Heart left ventricle (tissue), 16 donors: ENCODE measurements at regions not wholly inside any gene's neighbourhood (a gene's known extent, or its start where the extent isn't known, plus 50 kb on each side); places are given as distances from the start of the nearest gene placed in this dataset.
"Not testable (repeated sequence)": the region's sequence is repeated elsewhere in the genome, so short reads cannot be mapped to it uniquely, and the experiment has no call there.

Experiments
- ATAC-seq, 4 donors: fragments of 200-7000 bp; cut with Tn5 transposase; one replicate each; pipeline ENCODE4 v1.9.1; 2020 to 2022; ENCODE audit warnings: moderate library complexity in 4 of 4, mild to moderate bottlenecking in 3 of 4, moderate number of reproducible peaks in 1 of 4
- DNase-seq, 5 donors: peaks; one replicate each; pipeline ENCODE4 v3.0.0-alpha.2; 2020
- H3K27ac ChIP-seq, 12 donors: fragments of 200-600 bp; sonication (generic) in 4 of 12; one replicate each; pipeline versions ENCODE4 v1.5.0 to v1.8.0; 2016 to 2022; ENCODE audit warnings: mild to moderate bottlenecking in 2 of 12
- H3K27me3 ChIP-seq, 9 donors: fragments of 200-600 bp; sonication (generic) in 2 of 9; one replicate each; pipeline versions ENCODE4 v1.5.1 to v1.8.0; 2016 to 2022; ENCODE audit warnings: mild to moderate bottlenecking in 3 of 9
- H3K36me3 ChIP-seq, 9 donors: fragments of 200-600 bp; sonication (generic) in 2 of 9; one replicate each; pipeline versions ENCODE4 v1.5.0 to v1.8.0; 2018 to 2022; ENCODE audit warnings: mild to moderate bottlenecking in 2 of 9
- H3K4me1 ChIP-seq, 12 donors: fragments of 200-600 bp; sonication (generic) in 4 of 12; one replicate each; pipeline versions ENCODE4 v1.5.0 to v1.8.0; 2016 to 2022; ENCODE audit warnings: mild to moderate bottlenecking in 3 of 12
- H3K4me3 ChIP-seq, 12 donors: fragments of 200-600 bp; sonication (generic) in 4 of 12; one replicate each; pipeline versions ENCODE4 v1.5.0 to v1.8.0; 2017 to 2022; ENCODE audit warnings: mild to moderate bottlenecking in 9 of 12, moderate library complexity in 4 of 12
- H3K9me3 ChIP-seq, 12 donors: fragments of 200-600 bp; sonication (generic) in 4 of 12; one replicate each; pipeline versions ENCODE4 v1.5.0 to v1.8.0; 2016 to 2022; ENCODE audit warnings: mild to moderate bottlenecking in 1 of 12
- POLR2A ChIP-seq, 2 donors: fragments of 450-650 bp; IDR thresholded peaks; one replicate each; pipeline ENCODE4 v1.6.1; 2017; ENCODE audit warnings: antibody characterized with exemption in 2 of 2, mild to moderate bottlenecking in 2 of 2, moderate library complexity in 2 of 2
- WGBS, 4 donors: extraction: QIAGEN DNeasy Blood & Tissue Kit in 2 of 4; methylation state at CpG; one replicate each; pipeline versions ENCODE4 v1.1.5 to v1.1.7; 2013 to 2018; 5-methylcytosine and 5-hydroxymethylcytosine counted together
- intact Hi-C, 10 donors: fragments of 100-400 bp; cut with DNase I; formaldehyde crosslinking; loops; one replicate each; pipeline versions ENCODE4 v1.11.1 to v1.14.2; 2022
- TF ChIP-seq, protein P1 (sequence below), 12 donors: fragments of 200-600 bp; sonication (generic) in 4 of 12; IDR thresholded peaks; one replicate each; pipeline versions ENCODE4 v1.5.0 to v1.8.0; 2018 to 2022; ENCODE audit warnings: antibody characterized with exemption in 12 of 12, mild to moderate bottlenecking in 5 of 12
- donor health status: ischemic (EF 13 %, LVEDD 7.1; RV severe dilation, severe dysfunction).
- donor health status: healthy with polysubstance abuse.
- donor health status: DM: no; HTN: yes; CAD: no.
- donor health status: DM: no; HTN: no; CAD: no.
- donor health status: ischemic (EF 25% LVEDD 6.9; RV normal size, moderate dysfunction).
- donor health status: ischemic (EF 25% LVEDD 5.7; RV mildly dilated, moderate dysfunction).
- donor health status: healthy.
- donor health status: DM: yes; HTN: yes; CAD: no.
- donor health status: ischemic (EF 35%, LVEDD 5.7; RV mildly dilated, moderate dysfunction).
- donor health status: nonischemic (EF 11% LVEDD 7.7; RV severe dilation, severe dysfunction).
- donor health status: DM: yes; HTN: yes; CAD: no.
- donor health status: PGD.
- donor health status: ischemic (EF 29% LVEDD 5.4; RV normal size, mild dysfunction).
- donor health status: nonischemic (EF 23%, LVEDD 6.1; RV moderate dilation, normal function).

- peaks cover 0 to 8% (median 0%) of the 10 kb centered on the region in 12 donors for H3K9me3 ChIP-seq
These were observed 971.3 kb upstream of the CDH18 start for GRCh38 chr5:20959347-20959746.

GRCh38 chr5:20958641-20959040 lies 970.6 kb upstream of the CDH18 start:
- Histone ChIP-seq H3K36me3 (no peaks in the 10 kb centered on the region), H3K4me1 (no peaks in the 10 kb centered on the region), H3K4me3 (no peak overlapping the region), H3K9me3 (peaks cover 0 to 10% (median 0%) of the 10 kb centered on the region in 12 donors), H3K27me3 (no peaks in the 10 kb centered on the region), H3K27ac (no peak overlapping the region)
- TF ChIP-seq, protein P1, sequence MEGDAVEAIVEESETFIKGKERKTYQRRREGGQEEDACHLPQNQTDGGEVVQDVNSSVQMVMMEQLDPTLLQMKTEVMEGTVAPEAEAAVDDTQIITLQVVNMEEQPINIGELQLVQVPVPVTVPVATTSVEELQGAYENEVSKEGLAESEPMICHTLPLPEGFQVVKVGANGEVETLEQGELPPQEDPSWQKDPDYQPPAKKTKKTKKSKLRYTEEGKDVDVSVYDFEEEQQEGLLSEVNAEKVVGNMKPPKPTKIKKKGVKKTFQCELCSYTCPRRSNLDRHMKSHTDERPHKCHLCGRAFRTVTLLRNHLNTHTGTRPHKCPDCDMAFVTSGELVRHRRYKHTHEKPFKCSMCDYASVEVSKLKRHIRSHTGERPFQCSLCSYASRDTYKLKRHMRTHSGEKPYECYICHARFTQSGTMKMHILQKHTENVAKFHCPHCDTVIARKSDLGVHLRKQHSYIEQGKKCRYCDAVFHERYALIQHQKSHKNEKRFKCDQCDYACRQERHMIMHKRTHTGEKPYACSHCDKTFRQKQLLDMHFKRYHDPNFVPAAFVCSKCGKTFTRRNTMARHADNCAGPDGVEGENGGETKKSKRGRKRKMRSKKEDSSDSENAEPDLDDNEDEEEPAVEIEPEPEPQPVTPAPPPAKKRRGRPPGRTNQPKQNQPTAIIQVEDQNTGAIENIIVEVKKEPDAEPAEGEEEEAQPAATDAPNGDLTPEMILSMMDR (IDR thresholded peaks at IDR 0.05) = no peak
- no peak for TF ChIP-seq POLR2A (IDR thresholded peaks at IDR 0.05)
- 80 to 90% (median 84%) methylated on average over 5 of the region's 5 CpGs for WGBS, 4 donors
- no peak for DNase-seq
- intact Hi-C loops = no loop called here
- ATAC-seq = no peak

More at GRCh38 chr5:20959347-20959746, 971.3 kb upstream of the CDH18 start:
- H3K4me3 ChIP-seq = no peak overlapping the region
- H3K27ac ChIP-seq = no peak overlapping the region
- H3K4me1 ChIP-seq = no peaks in the 10 kb centered on the region
- no peak for ATAC-seq
- no peaks in the 10 kb centered on the region for H3K36me3 ChIP-seq
- intact Hi-C loops = no loop called here
- 90 to 100% (median 100%) methylated on average over 1 of the region's 1 CpG for WGBS, 4 donors
- DNase-seq = no peak
- TF ChIP-seq, protein P1 (IDR thresholded peaks at IDR 0.05) = no peak
- TF ChIP-seq POLR2A (IDR thresholded peaks at IDR 0.05) = no peak
- no peaks in the 10 kb centered on the region for H3K27me3 ChIP-seq

GRCh38 chr5:20956134-20956533 lies 968.1 kb upstream of the CDH18 start:
- ATAC-seq (no peak), DNase-seq (no peak)
- H3K4me1 ChIP-seq = no peaks in the 10 kb centered on the region

GRCh38 chr5:20949636-20950035 lies 961.6 kb upstream of the CDH18 start:
- 10 to 21% (median 17%) methylated on average over 1 of the region's 1 CpG for WGBS, 4 donors
- no peaks in the 10 kb centered on the region for H3K4me1 ChIP-seq
- H3K27me3 ChIP-seq = no peaks in the 10 kb centered on the region
- TF ChIP-seq, protein P1 (IDR thresholded peaks at IDR 0.05) = no peak
- no peak for TF ChIP-seq POLR2A (IDR thresholded peaks at IDR 0.05)
- no peaks in the 10 kb centered on the region for H3K36me3 ChIP-seq
- intact Hi-C loops = no loop called here
- ATAC-seq = no peak
- DNase-seq = no peak
- H3K9me3 ChIP-seq = peaks cover 0 to 23% (median 0%) of the 10 kb centered on the region in 12 donors
- H3K27ac ChIP-seq = no peak overlapping the region
- H3K4me3 ChIP-seq = no peak overlapping the region

More at GRCh38 chr5:20956134-20956533, 968.1 kb upstream of the CDH18 start:
- no peak overlapping the region for H3K27ac ChIP-seq
- TF ChIP-seq, protein P1 (IDR thresholded peaks at IDR 0.05) = no peak
- no peak for TF ChIP-seq POLR2A (IDR thresholded peaks at IDR 0.05)
- intact Hi-C loops = no loop called here
- H3K9me3 ChIP-seq = peaks cover 0 to 10% (median 0%) of the 10 kb centered on the region in 12 donors
- no peak overlapping the region for H3K4me3 ChIP-seq
- no peaks in the 10 kb centered on the region for H3K36me3 ChIP-seq
- no peaks in the 10 kb centered on the region for H3K27me3 ChIP-seq
- WGBS, 4 donors = 74 to 86% (median 76%) methylated on average over 2 of the region's 2 CpGs

GRCh38 chr5:20943183-20943971 lies 955.4 kb upstream of the CDH18 start:
- WGBS, 4 donors = 72 to 87% (median 86%) methylated on average over 3 of the region's 3 CpGs
- ATAC-seq, H3K27me3 ChIP-seq, DNase-seq, H3K4me3 ChIP-seq, intact Hi-C loops, H3K4me1 ChIP-seq, H3K36me3 ChIP-seq, H3K27ac ChIP-seq: not testable (repeated sequence)
- peaks cover 0 to 17% (median 0%) of the 10 kb centered on the region in 12 donors for H3K9me3 ChIP-seq

DNA sequence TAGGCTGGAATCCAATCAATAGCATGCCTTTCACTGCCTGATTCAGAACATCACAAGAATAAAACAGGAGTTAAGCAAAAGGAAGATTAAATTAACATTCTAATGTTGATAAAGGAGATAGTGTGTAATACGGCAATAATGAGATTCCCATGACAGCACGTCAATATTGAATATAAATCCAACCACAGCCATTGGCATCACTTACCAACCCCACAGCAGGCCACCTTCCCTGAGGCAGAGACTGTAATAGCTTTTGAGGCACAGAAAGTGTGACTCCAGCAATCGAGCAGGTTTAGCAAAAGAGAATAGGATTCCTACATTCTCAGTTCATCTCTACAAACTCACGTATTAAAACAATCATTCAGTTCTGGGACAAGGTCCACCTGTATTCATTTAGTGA lies 954.6 kb upstream of the CDH18 start:
- not testable (repeated sequence) for ATAC-seq, H3K36me3 ChIP-seq

GRCh38 chr5:20940786-20941185 lies 952.8 kb upstream of the CDH18 start:
- H3K27me3 ChIP-seq, H3K27ac ChIP-seq, H3K4me1 ChIP-seq, H3K4me3 ChIP-seq, H3K9me3 ChIP-seq, ATAC-seq, intact Hi-C loops, DNase-seq, H3K36me3 ChIP-seq: not testable (repeated sequence)
- 74 to 90% (median 85%) methylated on average over 3 of the region's 4 CpGs for WGBS, 4 donors

More for the DNA sequence above, 954.6 kb upstream of the CDH18 start:
- H3K4me3 ChIP-seq, H3K27me3 ChIP-seq, H3K4me1 ChIP-seq, H3K27ac ChIP-seq, DNase-seq, intact Hi-C loops: not testable (repeated sequence)
- peaks cover 0 to 12% (median 0%) of the 10 kb centered on the region in 12 donors for H3K9me3 ChIP-seq
- 69 to 88% (median 84%) methylated on average over 4 of the region's 4 CpGs for WGBS, 4 donors
